Omental fat pad (tissue), 3 donors: ENCODE measurements at regions not wholly inside any gene's neighbourhood (a gene's known extent, or its start where the extent isn't known, plus 50 kb on each side); places are given as distances from the start of the nearest gene placed in this dataset.

Source experiments
- ATAC-seq: fragments of 150-250 bp; one replicate; pipeline ENCODE4 v1.9.1; 2016; ENCODE audit warnings: mild to moderate bottlenecking, moderate library complexity; ENCODE audit not compliant: low FRiP score
- DNase-seq: peaks from one replicate; pipeline ENCODE4 v3.0.0-alpha.2; 2019; ENCODE audit warnings: low spot score
- TF ChIP-seq, protein P1 (sequence below), 3 donors: fragments of 450-650 bp; IDR thresholded peaks; one replicate each; pipeline ENCODE4 v1.5.1; 2016 to 2017; ENCODE audit warnings: antibody characterized with exemption in 3 of 3, mild to moderate bottlenecking in 3 of 3, moderate library complexity in 2 of 3

DNA sequence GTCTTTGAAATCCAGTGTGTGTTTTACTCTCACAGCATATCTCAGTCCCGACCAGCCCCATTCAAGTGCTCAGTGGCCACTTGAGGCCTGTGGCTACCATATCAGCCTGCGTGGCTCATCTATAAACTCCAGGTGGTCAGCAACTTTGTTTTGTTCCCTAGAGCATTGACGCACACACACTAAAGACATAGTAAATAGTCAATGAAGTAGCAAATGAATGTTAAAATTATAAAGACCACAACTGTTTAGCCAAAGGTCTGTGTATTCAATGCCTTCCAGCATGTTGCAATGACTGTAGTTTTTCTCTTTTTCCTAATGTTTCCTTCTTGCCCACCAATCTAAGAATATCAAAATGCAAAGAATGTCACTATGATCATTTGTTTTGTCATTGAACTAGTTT is 238.2 kb upstream of the ZNF217 start:
- no peak for DNase-seq
- no peak for ATAC-seq
- TF ChIP-seq, protein P1, sequence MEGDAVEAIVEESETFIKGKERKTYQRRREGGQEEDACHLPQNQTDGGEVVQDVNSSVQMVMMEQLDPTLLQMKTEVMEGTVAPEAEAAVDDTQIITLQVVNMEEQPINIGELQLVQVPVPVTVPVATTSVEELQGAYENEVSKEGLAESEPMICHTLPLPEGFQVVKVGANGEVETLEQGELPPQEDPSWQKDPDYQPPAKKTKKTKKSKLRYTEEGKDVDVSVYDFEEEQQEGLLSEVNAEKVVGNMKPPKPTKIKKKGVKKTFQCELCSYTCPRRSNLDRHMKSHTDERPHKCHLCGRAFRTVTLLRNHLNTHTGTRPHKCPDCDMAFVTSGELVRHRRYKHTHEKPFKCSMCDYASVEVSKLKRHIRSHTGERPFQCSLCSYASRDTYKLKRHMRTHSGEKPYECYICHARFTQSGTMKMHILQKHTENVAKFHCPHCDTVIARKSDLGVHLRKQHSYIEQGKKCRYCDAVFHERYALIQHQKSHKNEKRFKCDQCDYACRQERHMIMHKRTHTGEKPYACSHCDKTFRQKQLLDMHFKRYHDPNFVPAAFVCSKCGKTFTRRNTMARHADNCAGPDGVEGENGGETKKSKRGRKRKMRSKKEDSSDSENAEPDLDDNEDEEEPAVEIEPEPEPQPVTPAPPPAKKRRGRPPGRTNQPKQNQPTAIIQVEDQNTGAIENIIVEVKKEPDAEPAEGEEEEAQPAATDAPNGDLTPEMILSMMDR (IDR thresholded peaks at IDR 0.05) = no peak

DNA sequence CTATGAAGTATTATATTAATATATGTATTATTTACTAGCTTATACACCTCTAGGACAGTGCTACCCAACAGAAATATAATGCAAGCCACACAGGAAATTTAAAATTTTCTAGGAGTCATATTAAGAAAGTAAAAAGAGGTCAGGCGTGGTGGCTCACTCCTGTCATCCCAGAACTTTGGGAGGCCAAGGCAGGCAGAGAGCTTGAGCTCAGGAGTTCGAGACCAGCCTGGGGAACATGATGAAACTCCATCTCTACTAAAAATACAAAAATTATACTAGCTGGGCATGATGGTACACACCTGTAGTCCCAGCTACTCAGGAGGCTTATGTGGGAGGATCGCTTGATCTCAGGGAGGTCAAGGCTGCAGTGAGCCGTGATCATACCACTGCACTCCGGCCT is 237.6 kb upstream of the ZNF217 start:
- ATAC-seq (no peak), DNase-seq (no peak)
- TF ChIP-seq, protein P1 (IDR thresholded peaks at IDR 0.05) = no peak

DNA sequence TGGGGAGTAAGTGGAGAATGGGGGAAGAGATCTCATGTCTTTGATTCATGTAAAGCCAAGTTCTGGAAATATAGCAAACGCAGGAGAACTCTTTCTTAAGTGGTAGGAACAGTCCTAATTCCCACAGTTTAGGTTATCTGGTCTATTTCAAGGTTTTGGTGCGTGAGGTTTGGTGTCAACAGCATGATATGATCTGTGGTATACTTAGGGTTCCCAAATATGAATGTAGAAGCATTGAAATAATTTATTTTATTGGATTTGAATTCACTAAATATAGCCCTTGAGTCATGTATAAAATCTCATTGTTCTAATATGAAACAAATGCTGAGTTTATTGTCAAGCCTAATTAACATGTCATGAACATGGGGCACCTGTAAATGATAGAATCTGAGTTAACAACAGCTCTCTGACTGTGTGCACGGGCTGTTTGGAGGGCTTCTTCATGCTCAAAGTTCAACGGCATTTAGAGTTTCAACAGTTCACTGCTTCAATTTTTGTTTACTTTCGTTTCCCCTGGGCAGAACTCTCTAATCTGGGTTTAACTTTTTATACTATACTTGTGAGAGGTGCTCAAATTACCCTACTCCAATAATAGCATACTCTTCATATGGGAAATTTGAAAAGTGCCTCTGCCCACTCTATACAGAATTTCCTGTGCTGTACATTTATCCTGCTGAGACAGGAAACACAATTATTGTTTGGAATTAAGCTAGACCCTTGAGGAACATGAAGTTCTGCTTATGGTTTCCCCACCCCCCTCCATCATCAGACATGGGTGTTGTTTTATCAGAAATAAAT is 236.3 kb upstream of the ZNF217 start:
- TF ChIP-seq, protein P1 (IDR thresholded peaks at IDR 0.05) = no peak
- ATAC-seq = no peak
- DNase-seq = no peak

DNA sequence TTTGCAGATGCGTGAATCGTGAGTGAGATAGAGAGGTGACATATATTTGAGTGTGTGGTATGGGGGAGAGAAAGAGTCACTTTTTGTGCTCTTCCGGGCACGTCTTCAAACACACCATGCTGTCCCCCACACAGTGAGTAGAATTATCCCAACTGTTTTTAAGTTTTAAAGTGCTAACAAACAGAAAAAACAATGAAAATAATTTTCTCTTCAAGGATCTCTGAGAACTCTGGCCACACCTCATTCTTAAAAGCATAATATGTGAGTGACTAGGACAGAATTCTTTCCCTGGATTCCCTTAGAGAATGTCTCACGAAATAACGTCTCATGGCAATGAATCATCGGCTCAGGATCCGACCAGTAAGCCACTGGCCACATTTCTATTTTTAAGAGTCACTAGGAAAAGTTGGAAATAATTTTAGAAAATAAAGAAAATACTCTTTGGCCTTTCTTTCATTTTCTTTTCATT is 235.7 kb upstream of the ZNF217 start:
- TF ChIP-seq, protein P1 (IDR thresholded peaks at IDR 0.05) = no peak
- ATAC-seq (peak; percentile 84), DNase-seq (no peak)

DNA sequence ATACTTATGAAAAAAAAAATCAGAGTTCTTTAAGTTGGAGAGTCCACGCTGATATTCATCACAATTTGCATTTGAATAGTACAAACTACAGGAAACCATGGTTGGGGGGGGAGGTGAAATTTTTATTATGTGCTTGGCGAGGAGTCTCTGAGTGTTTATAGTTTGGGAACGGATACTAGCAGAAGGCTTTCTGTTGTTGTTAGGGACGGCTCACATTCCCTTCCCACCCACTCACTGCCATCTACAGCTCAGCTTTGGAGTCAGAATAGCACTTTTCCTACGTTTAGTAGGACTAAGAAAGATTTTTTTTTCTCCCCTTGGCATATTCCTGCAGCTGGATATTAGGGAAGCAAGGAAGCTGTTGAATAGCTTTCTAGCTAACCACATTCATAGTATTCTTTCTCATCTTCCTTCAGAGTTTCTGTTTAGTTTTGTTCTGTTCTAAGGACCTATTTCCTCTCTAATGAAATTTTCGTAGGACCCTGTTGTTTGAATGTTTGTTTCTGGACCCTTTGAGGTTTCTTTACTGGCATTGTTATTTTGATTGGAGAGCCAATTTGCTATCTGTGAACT is 235.1 kb upstream of the ZNF217 start:
- peak; percentile 51 for ATAC-seq
- DNase-seq = no peak
- TF ChIP-seq, protein P1 (IDR thresholded peaks at IDR 0.05) = no peak

DNA sequence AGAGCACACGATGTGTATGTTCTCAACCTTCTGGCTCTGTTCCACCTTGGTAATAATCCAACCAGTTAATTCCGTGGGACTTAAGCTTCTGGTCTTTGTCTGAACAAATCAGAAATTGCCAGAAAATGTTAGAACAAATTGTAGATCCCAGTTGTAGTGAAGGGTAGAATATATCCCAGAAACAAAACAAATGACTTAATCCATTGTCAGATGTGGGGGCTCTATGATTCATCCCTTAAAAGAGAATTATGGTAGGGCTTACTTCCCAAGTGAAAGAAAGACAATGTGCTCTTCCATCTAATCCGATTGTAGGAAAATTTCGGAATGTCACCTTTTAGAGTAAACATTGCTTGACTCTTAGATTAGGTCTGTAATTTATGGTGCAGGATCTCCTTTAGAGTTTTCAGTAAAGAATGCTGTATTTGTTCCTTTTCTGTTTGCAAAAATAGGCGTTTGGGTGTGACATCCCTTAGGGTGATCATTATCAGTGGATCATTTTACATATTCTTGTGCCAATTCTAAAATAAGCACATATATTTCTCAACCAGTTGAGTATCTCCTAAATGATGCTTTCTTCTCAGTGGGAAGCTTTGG is 234.5 kb upstream of the ZNF217 start:
- DNase-seq = no peak
- ATAC-seq = peak; percentile 60

More for the DNA sequence above, 234.5 kb upstream of the ZNF217 start:
- TF ChIP-seq, protein P1 (IDR thresholded peaks at IDR 0.05) = no peak
